SJCRH30 (cell line): ENCODE measurements at regions not wholly inside any gene's neighbourhood (a gene's known extent, or its start where the extent isn't known, plus 50 kb on each side); places are given as distances from the start of the nearest gene placed in this dataset.

Source experiments
- DNase-seq, 2 experiments: peaks; one replicate each; pipeline ENCODE4 v3.0.0-alpha.2; 2015 to 2020
- H3K27ac ChIP-seq: fragments of 250-450 bp; sonication (Bioruptor Pico); 2 replicates; pipeline ENCODE4 v1.5.1; 2020; ENCODE audit warnings: mild to moderate bottlenecking, moderate library complexity
- H3K27me3 ChIP-seq: fragments of 250-450 bp; sonication (Bioruptor Pico); 2 replicates; pipeline ENCODE4 v1.5.1; 2020; ENCODE audit warnings: mild to moderate bottlenecking, moderate library complexity
- H3K36me3 ChIP-seq: fragments of 250-450 bp; sonication (Bioruptor Pico); 2 replicates; pipeline ENCODE4 v1.5.1; 2020; ENCODE audit warnings: mild to moderate bottlenecking, moderate library complexity
- H3K4me1 ChIP-seq: fragments of 250-450 bp; sonication (Bioruptor Pico); 2 replicates; pipeline ENCODE4 v1.5.1; 2020; ENCODE audit warnings: mild to moderate bottlenecking, moderate library complexity
- H3K4me3 ChIP-seq: fragments of 250-450 bp; sonication (Bioruptor Pico); 2 replicates; pipeline ENCODE4 v1.5.1; 2020; ENCODE audit warnings: mild to moderate bottlenecking, moderate library complexity
- H3K9me3 ChIP-seq: fragments of 250-450 bp; sonication (Bioruptor Pico); replicated peaks from 2 replicates; pipeline ENCODE4 v1.5.1; 2020; ENCODE audit warnings: mild to moderate bottlenecking, moderate library complexity

GRCh38 chr6:71405416-71405815 is 116.8 kb downstream of the OGFRL1 start:
- Histone ChIP-seq H3K4me3 (no peak overlapping the region), H3K27me3 (no peaks in the 10 kb centered on the region), H3K4me1 (peaks cover 17% of the 10 kb centered on the region; the same call in 1 of the 2 replicates), H3K36me3 (no peaks in the 10 kb centered on the region; the same call in 1 of the 2 replicates), H3K9me3 (no peaks in the 10 kb centered on the region), H3K27ac (no peak overlapping the region)
- DNase-seq, result no peak

- Histone ChIP-seq H3K4me1 (peaks cover 17% of the 10 kb centered on the region; the same call in 1 of the 2 replicates), H3K4me3 (no peak overlapping the region), H3K36me3 (no peaks in the 10 kb centered on the region; the same call in none of the 2 replicates), H3K27me3 (no peaks in the 10 kb centered on the region), H3K27ac (no peak overlapping the region), H3K9me3 (no peaks in the 10 kb centered on the region)
- no peak for DNase-seq
Observed at GRCh38 chr6:71406865-71407860, 118.6 kb downstream of the OGFRL1 start.

GRCh38 chr6:71408787-71409723 is 120.4 kb downstream of the OGFRL1 start:
- H3K36me3 ChIP-seq, result no peaks in the 10 kb centered on the region; the same call in none of the 2 replicates

GRCh38 chr6:71410164-71410566 is 121.6 kb downstream of the OGFRL1 start:
- no peak overlapping the region for H3K4me3 ChIP-seq
- no peak overlapping the region for H3K27ac ChIP-seq
- DNase-seq, result no peak
- no peaks in the 10 kb centered on the region; the same call in none of the 2 replicates for H3K36me3 ChIP-seq
- 0 out of 2 replicates have a peak, but pooled peaks cover 2% of the 10 kb centered on the region for H3K4me1 ChIP-seq
- H3K9me3 ChIP-seq, result no peaks in the 10 kb centered on the region
- no peaks in the 10 kb centered on the region for H3K27me3 ChIP-seq

More at GRCh38 chr6:71408787-71409723, 120.4 kb downstream of the OGFRL1 start:
- Histone ChIP-seq H3K4me3 (no peak overlapping the region), H3K27me3 (no peaks in the 10 kb centered on the region), H3K9me3 (no peaks in the 10 kb centered on the region), H3K4me1 (peaks cover 11% of the 10 kb centered on the region; the same call in 1 of the 2 replicates), H3K27ac (no peak overlapping the region)
- no peak for DNase-seq

GRCh38 chr6:71410681-71411080 is 122.1 kb downstream of the OGFRL1 start:
- DNase-seq, result no peak
- H3K36me3 ChIP-seq, result no peaks in the 10 kb centered on the region; the same call in none of the 2 replicates
- H3K9me3 ChIP-seq, result no peaks in the 10 kb centered on the region
- H3K4me1 ChIP-seq, result no peaks in the 10 kb centered on the region
- H3K4me3 ChIP-seq, result no peak overlapping the region
- no peak overlapping the region for H3K27ac ChIP-seq
- H3K27me3 ChIP-seq, result no peaks in the 10 kb centered on the region

DNA sequence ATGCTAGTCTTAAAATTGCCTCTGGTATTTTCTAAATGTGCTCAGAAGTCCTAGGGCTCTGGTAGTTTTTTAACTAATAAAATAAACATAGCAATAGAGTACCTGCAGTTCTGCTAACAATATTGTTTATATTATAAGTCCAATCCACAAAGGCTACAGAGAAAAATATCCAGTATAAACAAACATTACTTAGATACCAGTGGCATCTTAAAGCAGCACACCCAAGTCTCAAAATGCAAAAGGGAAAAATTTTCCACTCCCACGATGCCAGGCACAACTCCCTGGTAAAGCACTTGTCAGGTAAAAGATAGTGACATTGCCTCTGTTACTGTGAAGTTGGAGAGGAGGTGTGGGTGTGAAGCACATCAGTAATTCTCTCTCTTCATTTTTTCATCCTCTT is 123.3 kb downstream of the OGFRL1 start:
- Histone ChIP-seq H3K4me1 (peaks cover 4% of the 10 kb centered on the region; the same call in 1 of the 2 replicates), H3K4me3 (no peak overlapping the region), H3K27me3 (no peaks in the 10 kb centered on the region), H3K9me3 (no peaks in the 10 kb centered on the region), H3K27ac (no peak overlapping the region), H3K36me3 (no peaks in the 10 kb centered on the region; the same call in none of the 2 replicates)
- DNase-seq, result no peak

DNA sequence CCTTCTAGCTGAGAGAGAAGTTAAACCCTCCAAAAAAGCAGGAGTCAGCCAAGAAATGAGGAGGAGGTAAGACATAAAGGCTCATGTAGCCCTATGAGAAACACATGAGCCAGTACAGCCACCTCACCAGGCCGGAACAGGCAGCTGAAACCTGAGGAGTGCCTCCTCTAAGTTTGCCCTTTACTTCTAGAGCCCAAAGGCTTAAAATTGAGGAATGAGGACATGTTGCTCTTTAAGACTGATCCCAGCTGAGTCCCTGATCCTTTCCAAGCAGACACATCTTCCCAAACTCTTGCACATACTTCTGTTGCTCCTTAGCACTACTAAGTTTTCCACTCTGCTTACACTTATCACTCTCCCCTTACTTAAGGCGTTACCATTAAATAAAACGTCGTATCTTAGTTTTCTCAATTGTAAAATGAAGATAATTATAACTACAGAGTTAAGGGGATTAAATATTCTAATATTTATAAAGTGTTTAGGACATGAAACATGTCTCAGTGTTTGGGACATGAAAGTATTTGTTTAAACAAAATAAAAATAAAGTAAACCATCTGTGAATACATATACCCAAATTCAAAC is 124.0 kb downstream of the OGFRL1 start:
- Histone ChIP-seq H3K27ac (no peak overlapping the region), H3K36me3 (no peaks in the 10 kb centered on the region; the same call in none of the 2 replicates), H3K9me3 (no peaks in the 10 kb centered on the region), H3K4me1 (peaks cover 4% of the 10 kb centered on the region; the same call in 1 of the 2 replicates), H3K27me3 (no peaks in the 10 kb centered on the region), H3K4me3 (no peak overlapping the region)
- no peak for DNase-seq

- Histone ChIP-seq H3K27ac (no peak overlapping the region), H3K4me3 (no peak overlapping the region)
Observed at GRCh38 chr6:71414486-71414885, 125.9 kb downstream of the OGFRL1 start.

GRCh38 chr6:71419217-71420094 is 130.8 kb downstream of the OGFRL1 start:
- Histone ChIP-seq H3K27me3 (no peaks in the 10 kb centered on the region), H3K4me3 (peak overlapping the region; percentile 82), H3K4me1 (peaks cover 14% of the 10 kb centered on the region; the same call in 1 of the 2 replicates), H3K27ac (peak overlapping the region; percentile 57), H3K9me3 (no peaks in the 10 kb centered on the region), H3K36me3 (no peaks in the 10 kb centered on the region; the same call in 1 of the 2 replicates)
- peak; percentile 70 to 85 for DNase-seq

More at GRCh38 chr6:71414486-71414885, 125.9 kb downstream of the OGFRL1 start:
- H3K4me1 ChIP-seq, result peaks cover 11% of the 10 kb centered on the region; the same call in 1 of the 2 replicates
- DNase-seq, result no peak
- H3K9me3 ChIP-seq, result no peaks in the 10 kb centered on the region
- no peaks in the 10 kb centered on the region for H3K27me3 ChIP-seq
- no peaks in the 10 kb centered on the region; the same call in none of the 2 replicates for H3K36me3 ChIP-seq

DNA sequence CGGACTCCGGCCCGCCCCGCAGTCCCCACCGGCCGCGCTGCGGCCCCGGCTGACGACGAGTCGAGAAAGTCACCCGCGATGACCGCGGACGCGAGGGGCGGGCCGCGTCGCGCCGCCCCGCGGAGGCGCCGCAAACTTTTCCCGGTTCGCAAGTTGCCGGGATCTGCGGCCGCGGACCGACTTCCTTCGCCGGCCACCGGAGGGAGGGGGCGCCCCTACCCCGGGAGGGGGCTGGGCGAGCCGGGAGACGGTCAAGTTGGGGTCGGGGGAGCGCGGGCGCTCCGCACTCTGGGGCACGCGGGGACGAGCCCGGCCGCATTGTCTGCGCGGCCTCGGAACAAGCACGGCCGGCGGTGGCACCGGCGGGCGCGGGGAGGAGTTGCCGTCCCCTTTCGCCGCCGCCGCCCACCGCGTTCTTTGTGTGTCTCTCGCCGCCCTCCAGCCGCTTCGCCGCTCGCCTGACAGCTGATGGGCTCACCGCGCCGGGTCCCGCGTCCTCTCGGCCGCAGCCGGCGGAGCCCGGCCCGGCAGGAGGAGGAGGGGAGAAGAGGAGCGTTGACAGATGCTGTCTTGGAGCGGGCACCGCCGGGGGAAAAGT is 131.6 kb downstream of the OGFRL1 start:
- H3K27ac ChIP-seq, result peak overlapping the region; percentile 57

GRCh38 chr6:71420693-71421328 is 132.2 kb downstream of the OGFRL1 start:
- peaks cover 14% of the 10 kb centered on the region; the same call in 1 of the 2 replicates for H3K4me1 ChIP-seq
- H3K27me3 ChIP-seq, result no peaks in the 10 kb centered on the region
- peak overlapping the region; percentile 57 for H3K27ac ChIP-seq
- H3K9me3 ChIP-seq, result no peaks in the 10 kb centered on the region
- no peaks in the 10 kb centered on the region for H3K36me3 ChIP-seq
- peak; percentile 96 to 97 for DNase-seq
- peak overlapping the region; percentile 82 for H3K4me3 ChIP-seq

More for the DNA sequence above, 131.6 kb downstream of the OGFRL1 start:
- Histone ChIP-seq H3K27me3 (no peaks in the 10 kb centered on the region), H3K4me3 (peak overlapping the region; percentile 82), H3K4me1 (peaks cover 14% of the 10 kb centered on the region; the same call in 1 of the 2 replicates), H3K36me3 (no peaks in the 10 kb centered on the region), H3K9me3 (no peaks in the 10 kb centered on the region)
- no peak for DNase-seq

- peaks cover 10% of the 10 kb centered on the region; the same call in 1 of the 2 replicates for H3K4me1 ChIP-seq
- no peak for DNase-seq
Observed at GRCh38 chr6:71421611-71422010, 133.0 kb downstream of the OGFRL1 start.

More at GRCh38 chr6:71421611-71422010, 133.0 kb downstream of the OGFRL1 start:
- no peak overlapping the region for H3K27ac ChIP-seq
- no peaks in the 10 kb centered on the region for H3K36me3 ChIP-seq
- peak overlapping the region; percentile 82 for H3K4me3 ChIP-seq
- no peaks in the 10 kb centered on the region; the same call in 1 of the 2 replicates for H3K27me3 ChIP-seq
- no peaks in the 10 kb centered on the region for H3K9me3 ChIP-seq
